ENCODE measurements at regions not wholly inside any gene's neighbourhood (a gene's known extent, or its start where the extent isn't known, plus 50 kb on each side); places are given as distances from the start of the nearest gene placed in this dataset.

DNA sequence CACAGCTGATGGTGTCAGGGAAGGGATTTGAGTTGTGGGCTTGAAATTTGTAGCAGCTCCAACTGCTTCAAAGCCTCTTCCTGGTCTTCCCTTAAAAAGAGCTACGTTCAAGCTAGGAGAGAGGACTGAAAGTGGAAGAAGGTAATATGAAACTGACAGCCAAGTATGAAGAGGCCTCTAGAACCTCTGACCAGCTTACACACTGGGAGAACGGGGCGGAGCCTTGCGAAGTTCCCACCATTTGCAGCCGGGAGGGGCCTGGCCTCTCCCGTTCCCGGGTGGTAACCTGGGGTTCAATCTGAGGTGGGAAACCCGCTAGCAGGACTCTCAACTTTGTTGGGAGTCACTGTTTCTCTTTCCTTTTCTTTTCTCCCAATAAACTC, 97.8 kb upstream of the PDE10A start:
- dilution Hi-C loops (cut with MboI; ENCODE audit: extremely low pct_ligation_motif_present, low sequenced_read_pairs), result no loop called here

More for the DNA sequence above, 97.8 kb upstream of the PDE10A start:
- H3K79me2 ChIP-seq (ENCODE audit: control insufficient read depth, insufficient read depth, low read length), result no peaks in the 10 kb centered on the region
- H3K4me3 ChIP-seq (replicated peaks in 1 of 3; ENCODE audit: insufficient read depth in 1 of 3, low read depth in 1 of 3, low read length in 3 of 3), result no peak overlapping the region
- peaks cover under 1% of the 10 kb centered on the region for H3K4me1 ChIP-seq (ENCODE audit: control insufficient read depth, extremely low read depth, insufficient read depth, low read length)
- no peak overlapping the region for H3K27ac ChIP-seq (ENCODE audit: insufficient read depth, low read depth, low read length)
- BruUV-seq (replicated peaks), result no TSS peak
- no peaks in the 10 kb centered on the region for H3K9me3 ChIP-seq (replicated peaks; ENCODE audit: control insufficient read depth, insufficient read depth, low read length)
- H2AFZ ChIP-seq (ENCODE audit: low read depth, low read length), result no peak overlapping the region
- ChIA-PET CTCF (no interaction called here), POLR2A (no interaction called here)
- no peaks in the 10 kb centered on the region for H3K27me3 ChIP-seq (ENCODE audit: control insufficient read depth in 2 of 2, insufficient read depth in 2 of 2, low read length in 2 of 2)
- H3K9ac ChIP-seq (replicated peaks; ENCODE audit: extremely low read depth, insufficient read depth, low read length), result no peak overlapping the region
- intact Hi-C loops (cut with micrococcal nuclease), result no loop called here
- no peaks in the 10 kb centered on the region for H3K36me3 ChIP-seq (ENCODE audit: control insufficient read depth in 2 of 2, extremely low read depth in 1 of 2, insufficient read depth in 2 of 2, low read length in 2 of 2)
- TF ChIP-seq MYC (IDR thresholded peaks at IDR 0.05; ENCODE audit: low read depth, low read length), result no peak
- no peak for TF ChIP-seq JUN (IDR thresholded peaks at IDR 0.05; ENCODE audit: borderline replicate concordance, insufficient read depth, insufficient read length, low read depth)
- TF ChIP-seq POLR2AphosphoS5 (IDR thresholded peaks at IDR 0.05; ENCODE audit: insufficient read depth, low read depth, low read length), result no peak
- TF ChIP-seq, protein P1, sequence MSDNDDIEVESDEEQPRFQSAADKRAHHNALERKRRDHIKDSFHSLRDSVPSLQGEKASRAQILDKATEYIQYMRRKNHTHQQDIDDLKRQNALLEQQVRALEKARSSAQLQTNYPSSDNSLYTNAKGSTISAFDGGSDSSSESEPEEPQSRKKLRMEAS (IDR thresholded peaks at IDR 0.05; ENCODE audit: insufficient read depth, insufficient read length), result no peak
- TF ChIP-seq FOS (IDR thresholded peaks at IDR 0.05; ENCODE audit: borderline replicate concordance, insufficient read depth, low read length), result no peak
- TF ChIP-seq, protein P2, sequence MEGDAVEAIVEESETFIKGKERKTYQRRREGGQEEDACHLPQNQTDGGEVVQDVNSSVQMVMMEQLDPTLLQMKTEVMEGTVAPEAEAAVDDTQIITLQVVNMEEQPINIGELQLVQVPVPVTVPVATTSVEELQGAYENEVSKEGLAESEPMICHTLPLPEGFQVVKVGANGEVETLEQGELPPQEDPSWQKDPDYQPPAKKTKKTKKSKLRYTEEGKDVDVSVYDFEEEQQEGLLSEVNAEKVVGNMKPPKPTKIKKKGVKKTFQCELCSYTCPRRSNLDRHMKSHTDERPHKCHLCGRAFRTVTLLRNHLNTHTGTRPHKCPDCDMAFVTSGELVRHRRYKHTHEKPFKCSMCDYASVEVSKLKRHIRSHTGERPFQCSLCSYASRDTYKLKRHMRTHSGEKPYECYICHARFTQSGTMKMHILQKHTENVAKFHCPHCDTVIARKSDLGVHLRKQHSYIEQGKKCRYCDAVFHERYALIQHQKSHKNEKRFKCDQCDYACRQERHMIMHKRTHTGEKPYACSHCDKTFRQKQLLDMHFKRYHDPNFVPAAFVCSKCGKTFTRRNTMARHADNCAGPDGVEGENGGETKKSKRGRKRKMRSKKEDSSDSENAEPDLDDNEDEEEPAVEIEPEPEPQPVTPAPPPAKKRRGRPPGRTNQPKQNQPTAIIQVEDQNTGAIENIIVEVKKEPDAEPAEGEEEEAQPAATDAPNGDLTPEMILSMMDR (IDR thresholded peaks at IDR 0.05; ENCODE audit: extremely low read depth in 1 of 2, insufficient read depth in 1 of 2, low read depth in 1 of 2, low read length in 2 of 2), result no peak
- TF ChIP-seq POLR2A (IDR thresholded peaks at IDR 0.05; ENCODE audit: low read depth, low read length), result no peak
- TF ChIP-seq GATA2 (IDR thresholded peaks at IDR 0.05; ENCODE audit: insufficient read depth, insufficient read length, low read depth, low read length), result no peak
- TF ChIP-seq EZH2 (IDR thresholded peaks at IDR 0.05; ENCODE audit: borderline replicate concordance, low read depth, low read length, severe bottlenecking), result no peak
- H4K20me1 ChIP-seq (replicated peaks; ENCODE audit: control insufficient read depth, extremely low read depth, insufficient read depth, low read length), result no peaks in the 10 kb centered on the region
- no peaks in the 10 kb centered on the region for H3K9me1 ChIP-seq (replicated peaks; ENCODE audit: control insufficient read depth, extremely low read depth, insufficient read depth, low read length)
- H3K4me2 ChIP-seq (ENCODE audit: insufficient read depth, low read length), result no peak overlapping the region
- DNase-seq (ENCODE audit: low read depth, low spot score) (no peak), FAIRE-seq (no peak)

All from endothelial cell of umbilical vein (primary cell).